Ishikawa (cell line): ENCODE measurements at regions not wholly inside any gene's neighbourhood (a gene's known extent, or its start where the extent isn't known, plus 50 kb on each side); places are given as distances from the start of the nearest gene placed in this dataset.

Experiments
- CEBPB ChIP-seq: IDR thresholded peaks from 2 replicates; pipeline ENCODE4 v1.6.1; 2012
- EP300 ChIP-seq: IDR thresholded peaks from 2 replicates; pipeline ENCODE4 v1.6.1; 2012; ENCODE audit warnings: borderline replicate concordance
- MAX ChIP-seq: IDR thresholded peaks from 2 replicates; pipeline ENCODE4 v1.6.1; 2012
- NFIC ChIP-seq: IDR thresholded peaks from 2 replicates; pipeline ENCODE4 v1.6.1; 2012
- RAD21 ChIP-seq: IDR thresholded peaks from 2 replicates; pipeline ENCODE4 v1.6.1; 2012; ENCODE audit warnings: low read depth
- REST ChIP-seq: IDR thresholded peaks from 2 replicates; pipeline ENCODE4 v1.6.1; 2012; ENCODE audit warnings: low read depth, mild to moderate bottlenecking
- TAF1 ChIP-seq: IDR thresholded peaks from 2 replicates; pipeline ENCODE4 v1.6.1; 2012; ENCODE audit warnings: low read depth, mild to moderate bottlenecking
- ZBTB7A ChIP-seq: IDR thresholded peaks from 2 replicates; pipeline ENCODE4 v1.6.1; 2012; ENCODE audit warnings: low read depth

DNA sequence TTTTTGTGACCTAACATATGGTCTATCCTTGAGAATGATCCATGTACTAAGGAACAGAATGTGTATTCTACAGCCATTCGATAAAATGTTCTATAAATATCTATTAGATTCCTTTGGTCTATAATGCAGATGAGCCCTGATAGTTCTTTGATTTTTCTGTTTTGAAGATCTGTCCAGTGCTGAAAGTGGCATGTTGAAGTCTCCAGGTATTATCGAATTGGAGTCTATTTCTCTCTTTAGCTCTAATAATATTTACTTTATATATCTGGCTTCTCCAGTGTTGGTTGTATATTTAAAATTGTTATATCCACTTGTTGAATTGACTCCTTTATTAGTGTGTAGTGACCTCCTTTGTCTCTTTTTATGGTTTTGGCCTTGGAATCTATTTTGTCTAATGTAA, 377.9 kb downstream of the ARL6IP6 start:
- TF ChIP-seq MAX (no peak), RAD21 (no peak), REST (peak; percentile 74), EP300 (no peak), CEBPB (no peak), ZBTB7A (no peak), TAF1 (no peak), NFIC (no peak)
